ENCODE measurements at regions not wholly inside any gene's neighbourhood (a gene's known extent, or its start where the extent isn't known, plus 50 kb on each side); places are given as distances from the start of the nearest gene placed in this dataset.

DNA sequence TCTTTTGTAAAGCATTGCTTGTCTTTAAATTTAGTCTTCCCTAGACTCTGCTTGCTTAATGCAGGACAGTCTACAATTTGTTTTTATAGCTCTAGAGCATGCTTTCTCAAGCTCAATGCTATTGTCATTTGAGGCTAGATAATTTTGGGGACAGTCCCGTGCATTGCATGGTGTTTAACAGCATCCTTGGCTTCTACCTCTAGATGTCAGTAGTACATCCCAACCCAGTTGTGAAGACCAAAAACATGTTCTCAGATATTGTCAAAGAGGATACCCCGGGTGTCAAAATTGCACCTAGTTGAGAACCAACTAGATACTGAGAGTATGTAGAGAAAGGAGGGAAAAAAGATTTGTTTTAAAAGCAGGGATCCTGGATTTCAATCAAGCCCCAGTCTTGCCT, 277.5 kb downstream of the CEMIP2 start:
- no peak for DNase-seq (ENCODE audit: low read depth)
- H3K4me3 ChIP-seq (ENCODE audit: low read depth, low read length): no peak overlapping the region
- TF ChIP-seq, protein P1, sequence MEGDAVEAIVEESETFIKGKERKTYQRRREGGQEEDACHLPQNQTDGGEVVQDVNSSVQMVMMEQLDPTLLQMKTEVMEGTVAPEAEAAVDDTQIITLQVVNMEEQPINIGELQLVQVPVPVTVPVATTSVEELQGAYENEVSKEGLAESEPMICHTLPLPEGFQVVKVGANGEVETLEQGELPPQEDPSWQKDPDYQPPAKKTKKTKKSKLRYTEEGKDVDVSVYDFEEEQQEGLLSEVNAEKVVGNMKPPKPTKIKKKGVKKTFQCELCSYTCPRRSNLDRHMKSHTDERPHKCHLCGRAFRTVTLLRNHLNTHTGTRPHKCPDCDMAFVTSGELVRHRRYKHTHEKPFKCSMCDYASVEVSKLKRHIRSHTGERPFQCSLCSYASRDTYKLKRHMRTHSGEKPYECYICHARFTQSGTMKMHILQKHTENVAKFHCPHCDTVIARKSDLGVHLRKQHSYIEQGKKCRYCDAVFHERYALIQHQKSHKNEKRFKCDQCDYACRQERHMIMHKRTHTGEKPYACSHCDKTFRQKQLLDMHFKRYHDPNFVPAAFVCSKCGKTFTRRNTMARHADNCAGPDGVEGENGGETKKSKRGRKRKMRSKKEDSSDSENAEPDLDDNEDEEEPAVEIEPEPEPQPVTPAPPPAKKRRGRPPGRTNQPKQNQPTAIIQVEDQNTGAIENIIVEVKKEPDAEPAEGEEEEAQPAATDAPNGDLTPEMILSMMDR (IDR thresholded peaks at IDR 0.05; ENCODE audit: control insufficient read depth, extremely low read depth, insufficient read depth): peak; percentile 59

DNA sequence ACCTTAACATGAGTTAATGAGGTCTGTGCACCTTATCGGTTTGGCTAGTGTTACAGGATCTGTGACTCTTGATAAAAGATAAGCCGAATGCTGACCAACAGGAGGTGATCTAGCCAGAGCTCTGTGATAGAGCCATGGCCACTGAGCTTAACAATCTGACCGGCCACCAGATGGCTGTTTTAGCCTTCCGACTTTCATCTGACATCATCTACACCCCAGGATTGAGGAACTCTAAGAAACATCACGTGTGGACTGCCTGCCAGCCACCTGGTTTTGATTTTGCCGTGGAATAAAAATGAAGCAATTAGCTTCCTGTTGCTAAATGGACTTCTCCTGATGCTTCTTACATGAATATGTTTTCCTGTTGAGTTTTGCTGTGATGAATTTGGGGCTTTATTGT, 281.3 kb downstream of the CEMIP2 start:
- no peak for DNase-seq (ENCODE audit: low read depth)
- no peak overlapping the region for H3K4me3 ChIP-seq (ENCODE audit: low read depth, low read length)
- TF ChIP-seq, protein P1 (IDR thresholded peaks at IDR 0.05; ENCODE audit: control insufficient read depth, extremely low read depth, insufficient read depth): no peak

DNA sequence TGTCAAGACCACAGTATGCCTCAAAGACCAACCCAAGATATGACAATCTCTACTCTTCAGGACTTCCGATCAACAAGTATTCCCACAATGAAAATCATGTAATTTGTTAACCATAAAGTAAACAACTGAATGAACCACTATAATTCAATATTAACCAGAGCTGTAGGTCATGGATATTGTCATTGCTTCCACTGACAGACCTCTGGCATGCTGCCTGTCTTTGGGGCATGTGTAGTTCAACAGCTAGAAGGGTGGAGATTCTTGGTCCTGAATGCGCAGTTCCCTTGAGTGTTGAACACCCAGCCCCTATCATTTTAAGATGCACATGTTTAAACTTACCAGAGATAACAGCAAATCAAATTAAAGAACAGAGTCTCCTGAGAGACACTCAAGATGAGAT, 283.0 kb downstream of the CEMIP2 start:
- no peak for DNase-seq (ENCODE audit: low read depth)
- no peak overlapping the region for H3K4me3 ChIP-seq (ENCODE audit: low read depth, low read length)
- TF ChIP-seq, protein P1 (IDR thresholded peaks at IDR 0.05; ENCODE audit: control insufficient read depth, extremely low read depth, insufficient read depth): no peak

DNA sequence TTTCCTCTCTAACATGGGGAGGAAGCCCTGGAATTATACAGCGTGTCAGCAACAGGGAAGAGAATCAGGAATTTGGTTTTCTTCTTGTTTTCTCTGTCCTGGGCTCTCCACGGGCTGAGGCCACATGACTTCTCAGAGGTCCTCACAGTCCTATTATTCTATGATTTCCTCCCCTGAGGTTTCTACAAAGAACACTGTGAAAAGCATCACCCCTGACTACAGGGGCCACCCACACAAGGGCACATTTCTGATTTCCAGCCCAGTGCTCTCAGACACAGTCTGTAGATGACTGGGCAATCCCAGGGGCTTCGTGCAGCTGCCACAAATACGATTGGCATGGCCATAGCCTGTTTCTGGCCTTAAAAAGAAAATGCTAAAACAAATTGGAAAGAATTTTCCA, 284.9 kb downstream of the CEMIP2 start:
- H3K4me3 ChIP-seq (ENCODE audit: low read depth, low read length): no peak overlapping the region
- TF ChIP-seq, protein P1 (IDR thresholded peaks at IDR 0.05; ENCODE audit: control insufficient read depth, extremely low read depth, insufficient read depth): no peak
- no peak for DNase-seq (ENCODE audit: low read depth)

DNA sequence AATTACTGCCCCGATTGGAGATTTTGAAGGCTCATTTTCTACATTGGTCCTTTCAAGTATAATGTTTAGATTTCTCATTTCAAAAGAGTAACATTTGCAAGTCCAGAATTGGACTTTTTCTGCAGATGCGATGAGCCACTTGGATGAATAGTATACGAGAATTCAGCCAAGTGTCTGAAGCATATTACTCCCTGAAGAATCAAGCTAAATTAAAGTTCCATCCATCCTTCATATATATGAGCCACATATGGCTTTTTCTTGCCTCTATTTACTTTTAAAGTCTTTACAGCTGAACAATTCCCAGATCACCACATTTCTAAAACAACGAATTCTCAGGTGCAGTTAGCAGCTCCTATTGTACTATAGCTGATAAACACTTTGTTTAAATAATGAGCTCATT, 288.7 kb downstream of the CEMIP2 start:
- H3K4me3 ChIP-seq (ENCODE audit: low read depth, low read length): no peak overlapping the region
- DNase-seq (ENCODE audit: low read depth): no peak
- TF ChIP-seq, protein P1 (IDR thresholded peaks at IDR 0.05; ENCODE audit: control insufficient read depth, extremely low read depth, insufficient read depth): no peak

DNA sequence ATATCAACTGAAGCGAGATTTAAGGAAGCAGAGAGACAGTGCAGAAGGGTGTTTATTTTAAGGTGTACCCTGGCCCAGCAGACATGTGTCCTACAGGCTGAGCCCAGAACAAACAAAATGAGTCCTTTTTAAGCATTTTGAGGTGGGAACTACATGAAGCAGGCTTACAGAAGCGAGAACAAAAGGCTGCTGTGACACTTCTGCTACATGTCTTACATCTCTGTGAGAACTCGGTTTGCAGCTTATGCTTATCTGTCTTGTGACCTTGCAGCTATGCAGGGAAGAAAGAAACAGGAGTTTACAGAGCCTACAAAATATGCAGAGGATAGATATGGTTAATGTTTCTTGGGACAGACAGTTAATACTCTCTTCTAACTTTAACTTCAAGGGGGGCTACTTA, 295.9 kb downstream of the CEMIP2 start:
- DNase-seq (ENCODE audit: low read depth): no peak
- TF ChIP-seq, protein P1 (IDR thresholded peaks at IDR 0.05; ENCODE audit: control insufficient read depth, extremely low read depth, insufficient read depth): no peak
- no peak overlapping the region for H3K4me3 ChIP-seq (ENCODE audit: low read depth, low read length)

DNA sequence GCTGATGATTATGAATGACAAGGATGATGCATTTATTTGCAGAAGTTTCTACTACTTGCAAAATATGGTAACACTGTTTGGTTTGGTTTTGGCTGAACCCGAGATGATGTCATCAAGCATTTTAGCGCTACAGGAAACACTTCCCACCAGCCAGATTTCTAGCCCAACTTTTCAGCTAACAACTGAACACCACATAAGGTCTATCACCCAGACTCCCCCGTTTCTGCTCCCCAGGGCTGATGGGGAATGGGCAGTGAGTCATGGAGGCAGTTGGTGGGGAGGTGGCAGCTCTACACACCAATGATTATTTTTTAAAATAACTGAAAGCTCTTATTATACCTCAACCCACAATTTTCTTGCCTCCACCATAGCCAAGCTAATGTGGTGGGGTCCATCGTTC, 302.9 kb downstream of the CEMIP2 start:
- TF ChIP-seq, protein P1 (IDR thresholded peaks at IDR 0.05; ENCODE audit: control insufficient read depth, extremely low read depth, insufficient read depth): no peak
- no peak for DNase-seq (ENCODE audit: low read depth)
- H3K4me3 ChIP-seq (ENCODE audit: low read depth, low read length): no peak overlapping the region
